Mesenchymal stem cell (in vitro differentiated cells and primary cell): ENCODE measurements at regions not wholly inside any gene's neighbourhood (a gene's known extent, or its start where the extent isn't known, plus 50 kb on each side); places are given as distances from the start of the nearest gene placed in this dataset.
"Not testable (repeated sequence)": the region's sequence is repeated elsewhere in the genome, so short reads cannot be mapped to it uniquely, and the experiment has no call there.

Experiments
- DNase-seq: peaks from one replicate; pipeline ENCODE4 v3.0.0-alpha.2; 2013
- H2AFZ ChIP-seq: one replicate; pipeline ENCODE4 v1.6.1; 2013; ENCODE audit warnings: low read depth, mild to moderate bottlenecking, control low read depth, inconsistent platforms, low read length, moderate library complexity
- H2AK5ac ChIP-seq: 2 replicates; pipeline ENCODE4 v1.6.1; 2013; ENCODE audit warnings: low read length, moderate library complexity, mild to moderate bottlenecking, inconsistent platforms; ENCODE audit not compliant: severe bottlenecking
- H2BK120ac ChIP-seq: one replicate; pipeline ENCODE4 v1.6.1; 2013; ENCODE audit warnings: low read depth, mild to moderate bottlenecking, inconsistent platforms, low read length, moderate library complexity
- H2BK12ac ChIP-seq, 2 experiments: one replicate each; pipeline ENCODE4 v1.6.1; 2013; ENCODE audit warnings: inconsistent platforms in 2 of 2, low read length in 2 of 2, mild to moderate bottlenecking in 2 of 2, moderate library complexity in 2 of 2, control low read depth in 1 of 2
- H2BK15ac ChIP-seq: one replicate; pipeline ENCODE4 v1.6.1; 2013; ENCODE audit warnings: mild to moderate bottlenecking, low read depth, inconsistent platforms; ENCODE audit not compliant: poor library complexity, severe bottlenecking
- H2BK5ac ChIP-seq: 2 replicates; pipeline ENCODE4 v1.6.1; 2013; ENCODE audit warnings: low read depth, mild to moderate bottlenecking, low read length, control low read depth, inconsistent platforms; ENCODE audit not compliant: poor library complexity, severe bottlenecking
- H3K14ac ChIP-seq, 2 experiments: one replicate each; pipeline ENCODE4 v1.6.1; 2013; ENCODE audit warnings: inconsistent platforms in 2 of 2, low read length in 2 of 2, control low read depth in 1 of 2, mild to moderate bottlenecking in 1 of 2, moderate library complexity in 1 of 2
- H3K18ac ChIP-seq, 2 experiments: one replicate each; pipeline ENCODE4 v1.6.1; 2013; ENCODE audit warnings: inconsistent platforms in 2 of 2, low read length in 2 of 2, control low read depth in 1 of 2, low read depth in 1 of 2, mild to moderate bottlenecking in 1 of 2
- H3K23ac ChIP-seq, 2 experiments: one replicate each; pipeline ENCODE4 v1.6.1; 2013; ENCODE audit warnings: inconsistent platforms in 2 of 2, low read length in 2 of 2, mild to moderate bottlenecking in 2 of 2, moderate library complexity in 2 of 2, control low read depth in 1 of 2
- H3K27ac ChIP-seq: 2 replicates; pipeline ENCODE4 v1.5.1; 2013; ENCODE audit warnings: mild to moderate bottlenecking, moderate library complexity, low read length, control low read depth, inconsistent platforms; ENCODE audit not compliant: poor library complexity, severe bottlenecking
- H3K27me3 ChIP-seq, 2 experiments: 2 replicates each; pipeline versions ENCODE4 v1.6.1 to v1.7.0; 2013; ENCODE audit warnings: low read length in 2 of 2, mild to moderate bottlenecking in 2 of 2, moderate library complexity in 2 of 2, control low read depth in 1 of 2, inconsistent platforms in 1 of 2; ENCODE audit not compliant: control insufficient read depth in 1 of 2, insufficient read depth in 1 of 2
- H3K36me3 ChIP-seq, 2 experiments: 2 replicates each; pipeline versions ENCODE4 v1.6.1 to v1.7.0; 2013; ENCODE audit warnings: low read length in 2 of 2, control low read depth in 1 of 2, inconsistent platforms in 1 of 2, low read depth in 1 of 2, mild to moderate bottlenecking in 1 of 2; ENCODE audit not compliant: insufficient read depth in 2 of 2, control insufficient read depth in 1 of 2
- H3K4ac ChIP-seq, 2 experiments: one replicate each; pipeline ENCODE4 v1.6.1; 2013; ENCODE audit warnings: inconsistent platforms in 2 of 2, low read length in 2 of 2, mild to moderate bottlenecking in 2 of 2, moderate library complexity in 2 of 2, control low read depth in 1 of 2, low read depth in 1 of 2
- H3K4me1 ChIP-seq: 2 replicates; pipeline ENCODE4 v1.6.1; 2013; ENCODE audit warnings: low read depth, low read length, control low read depth; ENCODE audit not compliant: control insufficient read depth, insufficient read depth
- H3K4me2 ChIP-seq: 2 replicates; pipeline ENCODE4 v1.6.1; 2013; ENCODE audit warnings: low read length, mild to moderate bottlenecking, inconsistent platforms; ENCODE audit not compliant: poor library complexity, severe bottlenecking
- H3K4me3 ChIP-seq, 2 experiments: 2 replicates each; pipeline versions ENCODE4 v1.5.1 to v1.7.0; 2013; ENCODE audit warnings: low read length in 2 of 2, mild to moderate bottlenecking in 2 of 2, control low read depth in 1 of 2, low read depth in 1 of 2; ENCODE audit not compliant: insufficient read depth in 1 of 2
- H3K79me1 ChIP-seq: replicated peaks from 2 replicates; pipeline ENCODE4 v1.6.1; 2013; ENCODE audit warnings: mild to moderate bottlenecking, control low read depth, low read length, inconsistent platforms; ENCODE audit not compliant: poor library complexity, severe bottlenecking
- H3K9ac ChIP-seq: 2 replicates; pipeline ENCODE4 v1.7.0; 2013; ENCODE audit warnings: mild to moderate bottlenecking, low read length, moderate library complexity
- H3K9me3 ChIP-seq: 2 replicates; pipeline ENCODE4 v1.7.0; 2013; ENCODE audit warnings: mild to moderate bottlenecking, low read length; ENCODE audit not compliant: control insufficient read depth
- H4K8ac ChIP-seq: one replicate; pipeline ENCODE4 v1.6.1; 2013; ENCODE audit warnings: inconsistent platforms, mild to moderate bottlenecking, low read length, moderate library complexity
- H4K91ac ChIP-seq: one replicate; pipeline ENCODE4 v1.6.1; 2013; ENCODE audit warnings: mild to moderate bottlenecking, low read length, inconsistent platforms
- WGBS: methylation state at CpG from one replicate; pipeline ENCODE4 v1.1.7; 2013; ENCODE audit warnings: mixed read lengths; 5-methylcytosine and 5-hydroxymethylcytosine counted together

DNA sequence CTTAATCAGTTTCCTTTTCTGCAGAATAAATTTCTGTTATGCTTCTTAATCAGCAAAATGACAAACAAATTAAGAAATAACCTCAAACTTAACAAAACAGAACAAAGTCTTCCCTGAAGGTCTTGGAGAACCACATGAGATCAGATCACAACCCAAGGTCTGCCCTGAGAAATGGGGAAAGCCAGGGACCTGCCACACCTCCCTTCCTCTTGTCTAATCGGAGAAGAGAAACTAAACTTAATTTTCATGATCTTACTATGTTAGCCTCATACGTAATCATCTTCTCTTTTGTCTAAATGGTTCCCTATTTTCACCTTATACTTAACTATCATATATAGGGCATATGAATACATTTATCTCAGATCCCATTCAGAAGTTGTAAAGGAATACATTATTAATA lies 405.4 kb upstream of the SPATA31A3 start:
- no CpG with 5 or more reads among the region's 2 CpGs for WGBS
- not testable (repeated sequence) for H3K18ac ChIP-seq, H3K4me3 ChIP-seq, H2AFZ ChIP-seq, H2BK120ac ChIP-seq, H3K4me2 ChIP-seq, H3K36me3 ChIP-seq, H3K9ac ChIP-seq, H3K14ac ChIP-seq, H2BK5ac ChIP-seq, H3K4me1 ChIP-seq, H3K27ac ChIP-seq, H3K9me3 ChIP-seq, H3K4ac ChIP-seq, H2AK5ac ChIP-seq, H3K23ac ChIP-seq, H3K79me1 ChIP-seq, H4K8ac ChIP-seq, H2BK12ac ChIP-seq, DNase-seq, H4K91ac ChIP-seq, H2BK15ac ChIP-seq, H3K27me3 ChIP-seq

GRCh38 chr9:67394782-67395181 lies 402.4 kb upstream of the SPATA31A3 start:
- not testable (repeated sequence) for H3K36me3 ChIP-seq, H3K79me1 ChIP-seq, H3K27ac ChIP-seq, H2BK12ac ChIP-seq, H3K18ac ChIP-seq, H4K91ac ChIP-seq, H3K4me3 ChIP-seq, H2BK120ac ChIP-seq, H2AK5ac ChIP-seq, H2BK15ac ChIP-seq, H3K4me2 ChIP-seq, H3K23ac ChIP-seq, H2AFZ ChIP-seq, H3K14ac ChIP-seq, H3K4ac ChIP-seq, H4K8ac ChIP-seq, H3K27me3 ChIP-seq, DNase-seq, H3K4me1 ChIP-seq, H3K9me3 ChIP-seq, H2BK5ac ChIP-seq, H3K9ac ChIP-seq
- WGBS = no CpG with 5 or more reads among the region's 5 CpGs

DNA sequence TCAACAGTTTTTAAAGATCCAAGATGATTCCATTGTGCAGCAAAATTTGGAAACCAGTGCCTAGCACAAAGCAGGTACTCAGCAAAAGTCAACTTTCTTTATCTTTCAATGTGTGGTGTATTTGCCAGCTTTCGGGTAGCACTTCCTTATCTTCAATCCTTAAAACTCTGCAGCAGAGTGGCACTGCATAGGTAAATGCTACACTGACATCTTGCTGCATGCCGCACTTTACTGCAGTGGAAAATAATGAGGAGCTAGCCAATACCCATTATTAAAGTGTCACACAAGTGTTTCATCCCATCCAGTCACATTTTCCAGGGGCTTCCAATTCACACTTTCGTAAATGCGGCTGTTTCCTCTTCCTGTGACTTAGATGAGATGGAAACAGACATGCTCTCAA lies 401.7 kb upstream of the SPATA31A3 start:
- H2BK120ac ChIP-seq, H3K4me3 ChIP-seq, H3K27ac ChIP-seq, H3K36me3 ChIP-seq, H3K79me1 ChIP-seq, H4K91ac ChIP-seq, H3K4me1 ChIP-seq, H2AK5ac ChIP-seq, H2BK12ac ChIP-seq, H3K4me2 ChIP-seq, H2AFZ ChIP-seq, H3K9ac ChIP-seq, H3K9me3 ChIP-seq, H2BK15ac ChIP-seq, H2BK5ac ChIP-seq, H3K4ac ChIP-seq, H3K14ac ChIP-seq, H4K8ac ChIP-seq, H3K27me3 ChIP-seq, H3K23ac ChIP-seq, DNase-seq, H3K18ac ChIP-seq: not testable (repeated sequence)
- WGBS = no CpG with 5 or more reads among the region's 4 CpGs

DNA sequence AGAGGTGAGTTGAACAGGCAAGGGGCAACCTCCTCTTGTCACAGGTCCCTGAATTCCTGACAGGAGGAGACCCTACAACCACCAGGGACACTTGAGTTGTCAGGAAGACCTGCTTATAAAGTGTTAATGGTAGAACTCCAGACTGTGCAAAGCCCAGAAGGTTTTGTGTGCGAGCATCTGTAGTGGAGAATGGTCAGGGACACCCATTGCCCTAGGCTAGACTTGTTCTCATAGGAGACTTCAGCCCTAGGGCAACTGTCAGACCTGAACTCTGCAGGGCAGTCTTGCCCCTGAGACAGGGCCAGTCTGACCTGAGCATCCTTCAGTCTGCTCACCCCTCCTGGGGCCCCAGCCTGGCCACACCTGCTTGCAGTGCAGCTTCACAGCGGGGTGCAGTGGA lies 377.3 kb upstream of the SPATA31A3 start:
- H3K14ac ChIP-seq, H2BK15ac ChIP-seq, H3K23ac ChIP-seq, H3K4me1 ChIP-seq, H2AFZ ChIP-seq, H2BK5ac ChIP-seq, DNase-seq, H3K27me3 ChIP-seq, H2BK12ac ChIP-seq, H3K79me1 ChIP-seq, H3K4me3 ChIP-seq, H3K27ac ChIP-seq, H3K18ac ChIP-seq, H3K4me2 ChIP-seq, H4K8ac ChIP-seq, H3K9ac ChIP-seq, H2BK120ac ChIP-seq, H3K4ac ChIP-seq, H3K36me3 ChIP-seq, H3K9me3 ChIP-seq, H2AK5ac ChIP-seq, H4K91ac ChIP-seq: not testable (repeated sequence)
- no CpG with 5 or more reads among the region's 2 CpGs for WGBS
